Upper lobe of right lung (tissue), 1 donor: ENCODE measurements at regions not wholly inside any gene's neighbourhood (a gene's known extent, or its start where the extent isn't known, plus 50 kb on each side); places are given as distances from the start of the nearest gene placed in this dataset.
A peak's percentile ranks its signal among the peaks of the same experiment; 100 is the strongest.

Experiments used
- ATAC-seq: fragments of 200-7000 bp; cut with Tn5 transposase; one replicate; pipeline ENCODE4 v1.9.1; 2020; ENCODE audit warnings: mild to moderate bottlenecking, moderate library complexity
- DNase-seq: peaks from one replicate; pipeline ENCODE4 v3.0.0-alpha.2; 2020
- H3K27ac ChIP-seq: fragments of 200-600 bp; one replicate; pipeline ENCODE4 v1.8.0; 2022
- H3K27me3 ChIP-seq: fragments of 200-600 bp; one replicate; pipeline ENCODE4 v1.8.0; 2022; ENCODE audit warnings: mild to moderate bottlenecking
- H3K36me3 ChIP-seq: fragments of 200-600 bp; one replicate; pipeline ENCODE4 v1.8.0; 2022
- H3K4me1 ChIP-seq: fragments of 200-600 bp; one replicate; pipeline ENCODE4 v1.8.0; 2022
- H3K4me3 ChIP-seq: fragments of 200-600 bp; one replicate; pipeline ENCODE4 v1.8.0; 2022; ENCODE audit warnings: mild to moderate bottlenecking
- H3K9me3 ChIP-seq: fragments of 200-600 bp; one replicate; pipeline ENCODE4 v1.8.0; 2022
- CTCF ChIP-seq: fragments of 200-600 bp; IDR thresholded peaks from one replicate; pipeline ENCODE4 v1.8.0; 2022; ENCODE audit warnings: antibody characterized with exemption
- intact Hi-C: fragments of 100-400 bp; cut with DNase I; formaldehyde crosslinking; loops from one replicate; pipeline ENCODE4 v1.11.0; 2022
- donor health status: DM: no; HTN: yes; CAD: no; lungs with severe emphysema.

GRCh38 chr6:1227935-1228753, 83.8 kb upstream of the FOXQ1 start:
- no peak overlapping the region for H3K4me3 ChIP-seq
- no peaks in the 10 kb centered on the region for H3K27me3 ChIP-seq
- DNase-seq (no peak), ATAC-seq (peak; percentile 13)
- no peaks in the 10 kb centered on the region for H3K36me3 ChIP-seq
- no peak for TF ChIP-seq CTCF
- intact Hi-C loops = no loop called here
- no peaks in the 10 kb centered on the region for H3K4me1 ChIP-seq
- no peak overlapping the region for H3K27ac ChIP-seq
- H3K9me3 ChIP-seq = no peaks in the 10 kb centered on the region

- H3K27ac ChIP-seq = no peak overlapping the region
- TF ChIP-seq CTCF = no peak
- intact Hi-C loops = no loop called here
- no peaks in the 10 kb centered on the region for H3K36me3 ChIP-seq
- H3K4me3 ChIP-seq = no peak overlapping the region
- DNase-seq (no peak), ATAC-seq (no peak)
- no peaks in the 10 kb centered on the region for H3K27me3 ChIP-seq
- H3K4me1 ChIP-seq = no peaks in the 10 kb centered on the region
- H3K9me3 ChIP-seq = no peaks in the 10 kb centered on the region
Observed at GRCh38 chr6:1227600-1227934, 84.3 kb upstream of the FOXQ1 start.

GRCh38 chr6:1226277-1227099, 85.4 kb upstream of the FOXQ1 start:
- ATAC-seq (peak; percentile 47), DNase-seq (no peak)
- H3K27ac ChIP-seq = no peak overlapping the region
- no peaks in the 10 kb centered on the region for H3K36me3 ChIP-seq
- intact Hi-C loops = no loop called here
- no peaks in the 10 kb centered on the region for H3K4me1 ChIP-seq
- H3K4me3 ChIP-seq = no peak overlapping the region
- no peak for TF ChIP-seq CTCF
- H3K9me3 ChIP-seq = no peaks in the 10 kb centered on the region
- H3K27me3 ChIP-seq = no peaks in the 10 kb centered on the region

- Histone ChIP-seq H3K9me3 (no peaks in the 10 kb centered on the region), H3K4me3 (no peak overlapping the region), H3K36me3 (no peaks in the 10 kb centered on the region), H3K4me1 (no peaks in the 10 kb centered on the region), H3K27me3 (no peaks in the 10 kb centered on the region), H3K27ac (no peak overlapping the region)
- ATAC-seq (no peak), DNase-seq (no peak)
- TF ChIP-seq CTCF = no peak
- intact Hi-C loops = no loop called here
Observed at GRCh38 chr6:1224514-1224913, 87.4 kb upstream of the FOXQ1 start.

GRCh38 chr6:1222728-1223595, 88.9 kb upstream of the FOXQ1 start:
- Histone ChIP-seq H3K27me3 (no peaks in the 10 kb centered on the region), H3K36me3 (no peaks in the 10 kb centered on the region), H3K9me3 (no peaks in the 10 kb centered on the region), H3K4me3 (no peak overlapping the region), H3K4me1 (no peaks in the 10 kb centered on the region), H3K27ac (no peak overlapping the region)
- no peak for ATAC-seq
- no peak for DNase-seq
- no peak for TF ChIP-seq CTCF
- intact Hi-C loops = no loop called here
